HFFc6 (cell line): ENCODE measurements at regions not wholly inside any gene's neighbourhood (a gene's known extent, or its start where the extent isn't known, plus 50 kb on each side); places are given as distances from the start of the nearest gene placed in this dataset.

ENCODE experiments used
- DNase-seq: peaks from one replicate; pipeline ENCODE4 v3.0.0-alpha.2; 2018
- H3K27ac Mint-ChIP-seq: 2 replicates; pipeline ENCODE4 v1.8.0; 2020; ENCODE audit warnings: mild to moderate bottlenecking, mixed read lengths
- H3K27me3 Mint-ChIP-seq: 2 replicates; pipeline ENCODE4 v1.8.0; 2021; ENCODE audit warnings: mild to moderate bottlenecking, moderate library complexity, mixed read lengths; ENCODE audit not compliant: insufficient read depth
- H3K36me3 Mint-ChIP-seq: 2 replicates; pipeline ENCODE4 v1.8.0; 2021; ENCODE audit warnings: low read depth, mixed read lengths
- H3K4me1 Mint-ChIP-seq: 2 replicates; pipeline ENCODE4 v1.8.0; 2020; ENCODE audit warnings: low read depth, mixed read lengths
- H3K4me3 Mint-ChIP-seq: 2 replicates; pipeline ENCODE4 v1.8.0; 2020; ENCODE audit warnings: mild to moderate bottlenecking, moderate library complexity, mixed read lengths
- H3K9me3 Mint-ChIP-seq: 2 replicates; pipeline ENCODE4 v1.8.0; 2020; ENCODE audit warnings: mild to moderate bottlenecking, mixed read lengths
- TF ChIP-seq, protein P1 (sequence below): fragments of 200-600 bp; sonication (generic); IDR thresholded peaks from 2 replicates; pipeline ENCODE4 v1.5.0; 2021; ENCODE audit warnings: antibody characterized with exemption, mild to moderate bottlenecking

DNA sequence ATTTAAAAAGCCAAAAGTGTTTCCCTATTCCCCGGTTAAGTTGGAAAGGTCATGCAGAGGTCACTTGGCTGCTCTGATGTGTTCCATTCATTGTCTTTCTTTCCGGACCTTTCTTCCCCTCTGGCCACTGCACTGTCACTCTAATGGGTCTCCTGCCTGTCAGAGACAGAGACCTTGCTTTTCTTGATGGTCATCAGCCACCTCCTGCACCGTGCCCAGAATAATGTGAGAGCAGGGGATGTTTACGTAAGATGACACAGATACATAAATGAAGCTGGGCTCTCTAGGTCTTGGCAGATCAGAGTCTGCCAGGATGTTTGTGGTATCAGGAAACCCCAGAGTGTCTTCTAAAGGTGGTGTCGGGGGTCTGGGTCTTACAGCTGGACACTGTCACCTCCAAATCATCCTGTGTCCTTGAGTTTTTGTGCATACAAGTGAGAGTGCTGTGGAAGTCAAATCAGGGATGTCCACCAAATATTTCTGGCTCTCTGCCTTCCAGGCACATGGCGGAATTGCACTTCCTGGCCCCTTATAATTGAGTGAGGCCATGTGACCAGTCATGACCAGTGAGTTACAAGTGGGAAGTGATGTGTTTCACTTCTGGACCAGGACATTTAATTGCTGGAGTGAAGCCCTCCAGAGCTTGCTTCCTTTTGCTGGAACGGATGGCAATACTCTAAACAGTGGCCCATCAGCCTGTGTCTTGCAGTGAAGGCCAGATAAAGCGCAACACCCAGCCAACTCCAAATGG lies 130.6 kb upstream of the ATP6AP2 start:
- H3K27me3 Mint-ChIP-seq: peaks cover 24% of the 10 kb centered on the region
- no peaks in the 10 kb centered on the region for H3K4me1 Mint-ChIP-seq
- no peaks in the 10 kb centered on the region for H3K9me3 Mint-ChIP-seq
- TF ChIP-seq, protein P1, sequence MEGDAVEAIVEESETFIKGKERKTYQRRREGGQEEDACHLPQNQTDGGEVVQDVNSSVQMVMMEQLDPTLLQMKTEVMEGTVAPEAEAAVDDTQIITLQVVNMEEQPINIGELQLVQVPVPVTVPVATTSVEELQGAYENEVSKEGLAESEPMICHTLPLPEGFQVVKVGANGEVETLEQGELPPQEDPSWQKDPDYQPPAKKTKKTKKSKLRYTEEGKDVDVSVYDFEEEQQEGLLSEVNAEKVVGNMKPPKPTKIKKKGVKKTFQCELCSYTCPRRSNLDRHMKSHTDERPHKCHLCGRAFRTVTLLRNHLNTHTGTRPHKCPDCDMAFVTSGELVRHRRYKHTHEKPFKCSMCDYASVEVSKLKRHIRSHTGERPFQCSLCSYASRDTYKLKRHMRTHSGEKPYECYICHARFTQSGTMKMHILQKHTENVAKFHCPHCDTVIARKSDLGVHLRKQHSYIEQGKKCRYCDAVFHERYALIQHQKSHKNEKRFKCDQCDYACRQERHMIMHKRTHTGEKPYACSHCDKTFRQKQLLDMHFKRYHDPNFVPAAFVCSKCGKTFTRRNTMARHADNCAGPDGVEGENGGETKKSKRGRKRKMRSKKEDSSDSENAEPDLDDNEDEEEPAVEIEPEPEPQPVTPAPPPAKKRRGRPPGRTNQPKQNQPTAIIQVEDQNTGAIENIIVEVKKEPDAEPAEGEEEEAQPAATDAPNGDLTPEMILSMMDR: no peak
- no peak for DNase-seq
- H3K27ac Mint-ChIP-seq: no peak overlapping the region
- H3K36me3 Mint-ChIP-seq: no peaks in the 10 kb centered on the region
- H3K4me3 Mint-ChIP-seq: no peak overlapping the region

DNA sequence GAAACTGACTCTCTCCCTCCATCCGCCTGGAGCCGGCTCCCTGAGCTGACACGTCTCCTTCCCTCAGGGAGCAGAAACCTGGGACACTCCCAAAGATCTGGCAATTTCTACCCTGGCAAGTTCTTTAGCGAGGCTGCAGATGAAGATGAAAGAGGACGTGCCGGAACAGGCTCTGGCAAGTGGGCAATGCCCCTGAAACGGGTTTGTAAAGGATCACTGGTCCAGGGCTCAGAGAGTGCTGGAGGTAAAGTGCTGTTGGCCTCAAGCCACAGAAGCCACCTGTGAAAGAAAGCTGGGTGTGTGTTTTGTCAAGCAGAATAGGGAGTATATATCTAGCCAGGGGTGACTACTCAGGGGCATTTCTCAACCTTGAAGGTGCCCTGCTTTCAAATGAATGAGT lies 131.4 kb upstream of the ATP6AP2 start:
- H3K27ac Mint-ChIP-seq: no peak overlapping the region
- H3K4me1 Mint-ChIP-seq: no peaks in the 10 kb centered on the region
- H3K36me3 Mint-ChIP-seq: no peaks in the 10 kb centered on the region
- H3K4me3 Mint-ChIP-seq: no peak overlapping the region
- TF ChIP-seq, protein P1: no peak
- no peak for DNase-seq
- no peaks in the 10 kb centered on the region for H3K9me3 Mint-ChIP-seq
- H3K27me3 Mint-ChIP-seq: peaks cover 24% of the 10 kb centered on the region

DNA sequence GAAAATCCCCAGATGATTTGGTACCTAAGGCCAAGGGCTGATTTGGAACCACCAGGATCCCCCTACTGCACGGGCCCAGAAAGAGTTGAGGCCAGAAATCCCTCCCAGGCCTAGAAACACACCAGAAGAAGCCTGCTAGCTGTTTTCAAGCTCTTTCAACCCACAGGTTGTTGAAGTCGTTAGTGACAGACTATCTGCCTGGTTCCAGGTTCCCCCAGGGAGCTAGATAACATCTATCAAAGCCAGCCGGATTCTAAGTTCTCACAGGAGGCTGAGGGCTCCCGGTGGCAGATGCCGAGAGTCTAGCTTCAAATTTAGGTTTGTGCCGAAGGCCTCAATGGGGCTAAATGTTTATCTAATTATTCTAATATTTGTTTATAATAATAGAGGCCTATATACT lies 132.0 kb upstream of the ATP6AP2 start:
- DNase-seq: no peak
- Mint-ChIP-seq H3K4me3 (no peak overlapping the region), H3K27me3 (peaks cover 26% of the 10 kb centered on the region), H3K27ac (no peak overlapping the region), H3K4me1 (no peaks in the 10 kb centered on the region), H3K9me3 (no peaks in the 10 kb centered on the region), H3K36me3 (no peaks in the 10 kb centered on the region)
- TF ChIP-seq, protein P1: no peak

DNA sequence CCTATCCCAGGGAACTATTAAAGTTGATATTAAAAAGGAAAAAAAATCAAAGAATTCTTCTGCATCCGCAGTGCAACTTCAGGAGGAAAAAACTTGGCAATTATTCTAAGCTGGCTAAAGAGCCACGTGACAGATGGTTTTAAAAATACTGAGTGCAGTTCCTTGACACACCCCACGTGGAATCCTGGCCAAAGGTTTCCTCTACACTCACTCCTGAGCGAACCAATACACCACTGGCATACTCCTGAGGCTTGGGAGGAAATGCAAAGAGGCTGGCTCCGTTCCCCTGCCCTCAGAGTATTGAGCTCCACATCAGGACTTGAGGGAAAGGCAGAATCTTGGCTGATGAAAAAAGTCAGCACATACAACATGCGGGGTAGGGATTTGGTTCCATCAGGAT lies 133.8 kb upstream of the ATP6AP2 start:
- Mint-ChIP-seq H3K36me3 (no peaks in the 10 kb centered on the region), H3K4me3 (no peak overlapping the region)
- TF ChIP-seq, protein P1: no peak

DNA sequence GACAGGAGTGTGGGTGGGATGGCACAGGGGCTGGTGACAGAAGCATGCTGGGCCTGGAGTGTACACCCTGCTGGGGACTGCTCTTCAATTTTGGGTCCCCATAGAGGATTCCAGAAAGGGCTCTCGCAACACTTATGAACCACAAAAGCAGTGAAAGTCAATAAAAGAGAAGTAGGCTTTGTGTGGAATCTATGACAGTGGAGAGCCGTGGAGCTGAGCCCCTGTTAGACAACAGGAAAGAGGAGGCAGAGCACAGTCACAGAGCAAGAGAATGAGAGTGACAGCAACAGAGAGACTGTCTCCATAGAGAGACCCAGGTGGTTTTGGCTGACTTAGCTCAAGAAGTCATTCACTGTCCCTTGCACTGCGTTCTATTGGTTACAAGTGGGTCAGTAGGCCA lies 135.1 kb upstream of the ATP6AP2 start:
- H3K27ac Mint-ChIP-seq: no peak overlapping the region
- no peak for DNase-seq
- H3K9me3 Mint-ChIP-seq: no peaks in the 10 kb centered on the region
- no peak overlapping the region for H3K4me3 Mint-ChIP-seq
- H3K27me3 Mint-ChIP-seq: peaks cover 16% of the 10 kb centered on the region
- no peaks in the 10 kb centered on the region for H3K4me1 Mint-ChIP-seq
- TF ChIP-seq, protein P1: no peak
- H3K36me3 Mint-ChIP-seq: no peaks in the 10 kb centered on the region

More for the DNA sequence above, 133.8 kb upstream of the ATP6AP2 start:
- Mint-ChIP-seq H3K4me1 (no peaks in the 10 kb centered on the region), H3K9me3 (no peaks in the 10 kb centered on the region), H3K27ac (no peak overlapping the region), H3K27me3 (peaks cover 20% of the 10 kb centered on the region)
- no peak for DNase-seq
